DOHH2 (cell line): ENCODE measurements at regions not wholly inside any gene's neighbourhood (a gene's known extent, or its start where the extent isn't known, plus 50 kb on each side); places are given as distances from the start of the nearest gene placed in this dataset.
"Not testable (repeated sequence)": the region's sequence is repeated elsewhere in the genome, so short reads cannot be mapped to it uniquely, and the experiment has no call there.

Experiments
- H3F3A ChIP-seq: fragments of 200-600 bp; sonication (generic), shearing (Covaris generic); 2 replicates; pipeline ENCODE4 v1.6.0; 2016; ENCODE audit warnings: antibody characterized with exemption, mild to moderate bottlenecking; ENCODE audit not compliant: control insufficient read depth, insufficient read depth
- H3K27ac ChIP-seq: fragments of 200-600 bp; sonication (generic); 2 replicates; pipeline ENCODE4 v1.5.1; 2014; ENCODE audit warnings: low read depth, mild to moderate bottlenecking, low read length, moderate library complexity
- H3K27me3 ChIP-seq: fragments of 200-600 bp; sonication (generic); 2 replicates; pipeline ENCODE4 v1.6.1; 2014; ENCODE audit warnings: mild to moderate bottlenecking, low read length, mixed read lengths; ENCODE audit not compliant: control insufficient read depth
- H3K36me3 ChIP-seq: fragments of 200-600 bp; sonication (generic); 2 replicates; pipeline ENCODE4 v1.6.1; 2014; ENCODE audit warnings: mild to moderate bottlenecking, low read length, moderate library complexity, mixed read lengths; ENCODE audit not compliant: control insufficient read depth
- H3K4me1 ChIP-seq: fragments of 200-600 bp; sonication (generic); 2 replicates; pipeline ENCODE4 v1.6.1; 2014; ENCODE audit warnings: mild to moderate bottlenecking, low read length, mixed read lengths; ENCODE audit not compliant: control insufficient read depth
- H3K4me2 ChIP-seq: fragments of 200-600 bp; sonication (generic); 2 replicates; pipeline ENCODE4 v1.6.0; 2014; ENCODE audit warnings: mild to moderate bottlenecking, low read length, moderate library complexity
- H3K4me3 ChIP-seq: fragments of 200-600 bp; sonication (generic); 2 replicates; pipeline ENCODE4 v1.5.1; 2014; ENCODE audit warnings: mild to moderate bottlenecking, low read length, mixed read lengths
- H3K79me2 ChIP-seq: fragments of 200-600 bp; sonication (generic); 2 replicates; pipeline ENCODE4 v1.6.1; 2014; ENCODE audit warnings: mild to moderate bottlenecking, low read length, mixed read lengths; ENCODE audit not compliant: control insufficient read depth
- H3K9me2 ChIP-seq: fragments of 200-600 bp; sonication (generic); replicated peaks from 2 replicates; pipeline ENCODE4 v1.6.1; 2014; ENCODE audit warnings: mild to moderate bottlenecking, low read length, mixed read lengths; ENCODE audit not compliant: control insufficient read depth
- H3K9me3 ChIP-seq: fragments of 200-600 bp; sonication (generic); 2 replicates; pipeline ENCODE4 v1.6.1; 2014; ENCODE audit warnings: antibody characterized with exemption, low read length, mixed read lengths; ENCODE audit not compliant: control insufficient read depth, insufficient read depth
- H4K20me1 ChIP-seq: fragments of 200-600 bp; sonication (generic); 2 replicates; pipeline ENCODE4 v1.6.0; 2014; ENCODE audit warnings: low read depth, mild to moderate bottlenecking, antibody characterized with exemption, low read length, moderate library complexity; ENCODE audit not compliant: control insufficient read depth, insufficient read depth

GRCh38 chr9:40768646-40769198 lies 359.8 kb downstream of the FOXD4L6 start:
- not testable (repeated sequence) for H3K79me2 ChIP-seq, H3K9me2 ChIP-seq, H3K36me3 ChIP-seq, H3K4me2 ChIP-seq, H3K27me3 ChIP-seq, H3K4me3 ChIP-seq, H3K9me3 ChIP-seq, H3K4me1 ChIP-seq, H3F3A ChIP-seq, H3K27ac ChIP-seq, H4K20me1 ChIP-seq

GRCh38 chr9:40768178-40768577 lies 360.3 kb downstream of the FOXD4L6 start:
- H3K9me3 ChIP-seq, H3F3A ChIP-seq, H3K4me3 ChIP-seq, H3K4me2 ChIP-seq, H3K4me1 ChIP-seq, H3K27ac ChIP-seq, H3K27me3 ChIP-seq, H3K9me2 ChIP-seq, H3K36me3 ChIP-seq, H3K79me2 ChIP-seq, H4K20me1 ChIP-seq: not testable (repeated sequence)

- H3F3A ChIP-seq, H3K79me2 ChIP-seq, H3K9me2 ChIP-seq, H3K4me3 ChIP-seq, H3K36me3 ChIP-seq, H3K27me3 ChIP-seq, H3K4me2 ChIP-seq, H4K20me1 ChIP-seq, H3K9me3 ChIP-seq: not testable (repeated sequence)
- H3K27ac ChIP-seq = peak overlapping the region; percentile 25; the same call in 1 of the 2 replicates
- peaks cover 14% of the 10 kb centered on the region for H3K4me1 ChIP-seq
Measured at GRCh38 chr9:40754957-40755356, 373.5 kb downstream of the FOXD4L6 start.

- H3F3A ChIP-seq, H4K20me1 ChIP-seq, H3K4me3 ChIP-seq, H3K79me2 ChIP-seq, H3K4me2 ChIP-seq, H3K27ac ChIP-seq, H3K27me3 ChIP-seq, H3K9me3 ChIP-seq, H3K9me2 ChIP-seq, H3K36me3 ChIP-seq: not testable (repeated sequence)
- peaks cover 14% of the 10 kb centered on the region for H3K4me1 ChIP-seq
Measured at GRCh38 chr9:40753288-40753687, 375.2 kb downstream of the FOXD4L6 start.

- H3K36me3 ChIP-seq, H3K27ac ChIP-seq, H3K4me2 ChIP-seq, H3K4me1 ChIP-seq, H3K79me2 ChIP-seq, H3K4me3 ChIP-seq, H3K27me3 ChIP-seq, H3K9me3 ChIP-seq, H3K9me2 ChIP-seq, H3F3A ChIP-seq, H4K20me1 ChIP-seq: not testable (repeated sequence)
Measured at GRCh38 chr9:40746921-40747485, 381.5 kb downstream of the FOXD4L6 start.
